LNCaP clone FGC (cell line): ENCODE measurements at regions not wholly inside any gene's neighbourhood (a gene's known extent, or its start where the extent isn't known, plus 50 kb on each side); places are given as distances from the start of the nearest gene placed in this dataset.

ENCODE experiments used
- DNase-seq: peaks from one replicate; pipeline ENCODE4 v3.0.0-alpha.2; 2011; ENCODE audit warnings: low read depth
- H3K4me3 ChIP-seq: 2 replicates; pipeline ENCODE4 v1.5.1; 2011; ENCODE audit warnings: mild to moderate bottlenecking, low read depth, low read length, control low read depth
- CTCF ChIP-seq: IDR thresholded peaks from 2 replicates; pipeline ENCODE4 v1.5.1; 2012; ENCODE audit warnings: mild to moderate bottlenecking; ENCODE audit not compliant: control insufficient read depth, insufficient read depth; ENCODE audit errors: extremely low read depth

- no peak overlapping the region for H3K4me3 ChIP-seq
- TF ChIP-seq CTCF, result no peak
- no peak for DNase-seq
These were observed 384.0 kb upstream of the TMEM132C start for GRCh38 chr12:127883013-127883412.

GRCh38 chr12:127885954-127886750 lies 380.8 kb upstream of the TMEM132C start:
- no peak overlapping the region for H3K4me3 ChIP-seq
- DNase-seq, result no peak
- no peak for TF ChIP-seq CTCF

GRCh38 chr12:127886827-127887226 lies 380.1 kb upstream of the TMEM132C start:
- no peak overlapping the region for H3K4me3 ChIP-seq
- TF ChIP-seq CTCF, result no peak
- DNase-seq, result no peak

- H3K4me3 ChIP-seq, result no peak overlapping the region
- TF ChIP-seq CTCF, result no peak
- DNase-seq, result no peak
These were observed 377.8 kb upstream of the TMEM132C start for GRCh38 chr12:127888943-127889719.

- no peak overlapping the region for H3K4me3 ChIP-seq
- no peak for DNase-seq
- TF ChIP-seq CTCF, result 0 out of 2 replicates have a peak, but pooled peaks have one; percentile 20
These were observed 372.9 kb upstream of the TMEM132C start for GRCh38 chr12:127893895-127894609.

- TF ChIP-seq CTCF, result no peak
- DNase-seq, result no peak
- no peak overlapping the region for H3K4me3 ChIP-seq
These were observed 370.3 kb upstream of the TMEM132C start for GRCh38 chr12:127896661-127897060.
